ENCODE measurements at regions not wholly inside any gene's neighbourhood (a gene's known extent, or its start where the extent isn't known, plus 50 kb on each side); places are given as distances from the start of the nearest gene placed in this dataset.

GRCh38 chr21:19031953-19032352 lies 628.4 kb upstream of the TMPRSS15 start:
- no TSS peak for BruUV-seq (replicated peaks)
- CTCF ChIA-PET, result no interaction called here
- dilution Hi-C loops (cut with MboI; ENCODE audit: extremely low pct_ligation_motif_present, low sequenced_read_pairs), result no loop called here

GRCh38 chr21:19034041-19034440 lies 630.5 kb upstream of the TMPRSS15 start:
- H3K79me2 ChIP-seq (ENCODE audit: control insufficient read depth, insufficient read depth, low read length), result no peaks in the 10 kb centered on the region
- DNase-seq (ENCODE audit: low read depth, low spot score) (no peak), FAIRE-seq (no peak)
- dilution Hi-C loops (cut with MboI; ENCODE audit: extremely low pct_ligation_motif_present, low sequenced_read_pairs) (no loop called here), intact Hi-C loops (cut with micrococcal nuclease) (no loop called here)
- H3K27me3 ChIP-seq (ENCODE audit: control insufficient read depth in 2 of 2, insufficient read depth in 2 of 2, low read length in 2 of 2), result no peaks in the 10 kb centered on the region
- ChIA-PET POLR2A (no interaction called here), CTCF (no interaction called here)
- no peak overlapping the region for H3K4me3 ChIP-seq (replicated peaks in 1 of 3; ENCODE audit: insufficient read depth in 1 of 3, low read depth in 1 of 3, low read length in 3 of 3)
- H3K9me1 ChIP-seq (replicated peaks; ENCODE audit: control insufficient read depth, extremely low read depth, insufficient read depth, low read length), result no peaks in the 10 kb centered on the region
- H3K9me3 ChIP-seq (replicated peaks; ENCODE audit: control insufficient read depth, insufficient read depth, low read length), result no peaks in the 10 kb centered on the region
- H3K27ac ChIP-seq (ENCODE audit: insufficient read depth, low read depth, low read length), result no peak overlapping the region
- H3K4me1 ChIP-seq (ENCODE audit: control insufficient read depth, extremely low read depth, insufficient read depth, low read length), result no peaks in the 10 kb centered on the region
- no peak overlapping the region for H2AFZ ChIP-seq (ENCODE audit: low read depth, low read length)
- TF ChIP-seq POLR2A (IDR thresholded peaks at IDR 0.05; ENCODE audit: low read depth, low read length) (no peak), MYC (IDR thresholded peaks at IDR 0.05; ENCODE audit: low read depth, low read length) (no peak), FOS (IDR thresholded peaks at IDR 0.05; ENCODE audit: borderline replicate concordance, insufficient read depth, low read length) (no peak), JUN (IDR thresholded peaks at IDR 0.05; ENCODE audit: borderline replicate concordance, insufficient read depth, insufficient read length, low read depth) (no peak), MAX (IDR thresholded peaks at IDR 0.05; ENCODE audit: insufficient read depth, insufficient read length) (no peak), GATA2 (IDR thresholded peaks at IDR 0.05; ENCODE audit: insufficient read depth, insufficient read length, low read depth, low read length) (no peak), POLR2AphosphoS5 (IDR thresholded peaks at IDR 0.05; ENCODE audit: insufficient read depth, low read depth, low read length) (no peak), EZH2 (IDR thresholded peaks at IDR 0.05; ENCODE audit: borderline replicate concordance, low read depth, low read length, severe bottlenecking) (no peak), CTCF (IDR thresholded peaks at IDR 0.05; ENCODE audit: extremely low read depth in 1 of 2, insufficient read depth in 1 of 2, low read depth in 1 of 2, low read length in 2 of 2) (no peak)
- H3K36me3 ChIP-seq (ENCODE audit: control insufficient read depth in 2 of 2, extremely low read depth in 1 of 2, insufficient read depth in 2 of 2, low read length in 2 of 2), result no peaks in the 10 kb centered on the region
- no peaks in the 10 kb centered on the region for H4K20me1 ChIP-seq (replicated peaks; ENCODE audit: control insufficient read depth, extremely low read depth, insufficient read depth, low read length)
- no peak overlapping the region for H3K9ac ChIP-seq (replicated peaks; ENCODE audit: extremely low read depth, insufficient read depth, low read length)
- BruUV-seq (replicated peaks), result no TSS peak
- H3K4me2 ChIP-seq (ENCODE audit: insufficient read depth, low read length), result no peak overlapping the region

More at GRCh38 chr21:19031953-19032352, 628.4 kb upstream of the TMPRSS15 start:
- no peaks in the 10 kb centered on the region for H3K79me2 ChIP-seq (ENCODE audit: control insufficient read depth, insufficient read depth, low read length)
- no peak for TF ChIP-seq MAX (IDR thresholded peaks at IDR 0.05; ENCODE audit: insufficient read depth, insufficient read length)
- no peak for TF ChIP-seq POLR2A (IDR thresholded peaks at IDR 0.05; ENCODE audit: low read depth, low read length)
- TF ChIP-seq FOS (IDR thresholded peaks at IDR 0.05; ENCODE audit: borderline replicate concordance, insufficient read depth, low read length), result no peak
- no peak for TF ChIP-seq JUN (IDR thresholded peaks at IDR 0.05; ENCODE audit: borderline replicate concordance, insufficient read depth, insufficient read length, low read depth)
- POLR2A ChIA-PET, result no interaction called here
- H3K36me3 ChIP-seq (ENCODE audit: control insufficient read depth in 2 of 2, extremely low read depth in 1 of 2, insufficient read depth in 2 of 2, low read length in 2 of 2), result no peaks in the 10 kb centered on the region
- H3K27me3 ChIP-seq (ENCODE audit: control insufficient read depth in 2 of 2, insufficient read depth in 2 of 2, low read length in 2 of 2), result no peaks in the 10 kb centered on the region
- H3K4me1 ChIP-seq (ENCODE audit: control insufficient read depth, extremely low read depth, insufficient read depth, low read length), result no peaks in the 10 kb centered on the region
- no peak overlapping the region for H3K27ac ChIP-seq (ENCODE audit: insufficient read depth, low read depth, low read length)
- H3K9me3 ChIP-seq (replicated peaks; ENCODE audit: control insufficient read depth, insufficient read depth, low read length), result no peaks in the 10 kb centered on the region
- no peak overlapping the region for H2AFZ ChIP-seq (ENCODE audit: low read depth, low read length)
- no peaks in the 10 kb centered on the region for H4K20me1 ChIP-seq (replicated peaks; ENCODE audit: control insufficient read depth, extremely low read depth, insufficient read depth, low read length)
- no peak overlapping the region for H3K4me2 ChIP-seq (ENCODE audit: insufficient read depth, low read length)
- DNase-seq (ENCODE audit: low read depth, low spot score) (no peak), FAIRE-seq (no peak)
- no peak overlapping the region for H3K9ac ChIP-seq (replicated peaks; ENCODE audit: extremely low read depth, insufficient read depth, low read length)
- H3K9me1 ChIP-seq (replicated peaks; ENCODE audit: control insufficient read depth, extremely low read depth, insufficient read depth, low read length), result no peaks in the 10 kb centered on the region
- H3K4me3 ChIP-seq (replicated peaks in 1 of 3; ENCODE audit: insufficient read depth in 1 of 3, low read depth in 1 of 3, low read length in 3 of 3), result no peak overlapping the region
- intact Hi-C loops (cut with micrococcal nuclease), result no loop called here

Measured in endothelial cell of umbilical vein (primary cell).